ENCODE measurements at regions not wholly inside any gene's neighbourhood (a gene's known extent, or its start where the extent isn't known, plus 50 kb on each side); places are given as distances from the start of the nearest gene placed in this dataset.

DNA sequence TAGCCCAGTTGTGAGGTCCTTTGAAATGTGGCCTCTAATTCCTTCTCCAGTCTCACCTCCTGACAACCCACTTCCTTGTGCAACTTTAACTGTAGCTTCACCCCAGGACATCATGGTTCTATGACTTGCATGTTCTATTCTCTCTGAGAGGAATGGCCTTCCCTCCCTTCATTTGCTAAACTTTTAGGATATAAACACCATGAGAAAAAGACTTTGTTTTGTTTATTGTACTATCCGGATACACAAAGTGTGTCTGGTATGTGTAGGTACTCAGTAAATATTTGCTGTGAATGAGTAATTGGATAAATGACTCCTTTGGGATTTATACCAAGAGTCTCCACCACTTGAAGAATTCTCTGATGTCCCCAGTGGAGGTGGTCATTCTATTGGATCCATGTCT is 547.6 kb downstream of the INSC start:
- H3K4me1 ChIP-seq (replicated peaks in 1 of 2): peaks cover 14 to 24% of the 10 kb centered on the region in 2 donors
- H3K9me3 ChIP-seq (replicated peaks in 1 of 3): no peaks in the 10 kb centered on the region
- intact Hi-C loops (cut with DNase I): no loop called here
- no peak overlapping the region for H3K27ac ChIP-seq
- WGBS, 4 donors: 91 to 96% (median 92%) methylated on average over 1 of the region's 1 CpG
- DNase-seq: no peak
- H3K36me3 ChIP-seq (replicated peaks in 1 of 2): no peaks in the 10 kb centered on the region
- H3K27me3 ChIP-seq: no peaks in the 10 kb centered on the region
- TF ChIP-seq POLR2A (IDR thresholded peaks at IDR 0.05): no peak
- TF ChIP-seq, protein P1, sequence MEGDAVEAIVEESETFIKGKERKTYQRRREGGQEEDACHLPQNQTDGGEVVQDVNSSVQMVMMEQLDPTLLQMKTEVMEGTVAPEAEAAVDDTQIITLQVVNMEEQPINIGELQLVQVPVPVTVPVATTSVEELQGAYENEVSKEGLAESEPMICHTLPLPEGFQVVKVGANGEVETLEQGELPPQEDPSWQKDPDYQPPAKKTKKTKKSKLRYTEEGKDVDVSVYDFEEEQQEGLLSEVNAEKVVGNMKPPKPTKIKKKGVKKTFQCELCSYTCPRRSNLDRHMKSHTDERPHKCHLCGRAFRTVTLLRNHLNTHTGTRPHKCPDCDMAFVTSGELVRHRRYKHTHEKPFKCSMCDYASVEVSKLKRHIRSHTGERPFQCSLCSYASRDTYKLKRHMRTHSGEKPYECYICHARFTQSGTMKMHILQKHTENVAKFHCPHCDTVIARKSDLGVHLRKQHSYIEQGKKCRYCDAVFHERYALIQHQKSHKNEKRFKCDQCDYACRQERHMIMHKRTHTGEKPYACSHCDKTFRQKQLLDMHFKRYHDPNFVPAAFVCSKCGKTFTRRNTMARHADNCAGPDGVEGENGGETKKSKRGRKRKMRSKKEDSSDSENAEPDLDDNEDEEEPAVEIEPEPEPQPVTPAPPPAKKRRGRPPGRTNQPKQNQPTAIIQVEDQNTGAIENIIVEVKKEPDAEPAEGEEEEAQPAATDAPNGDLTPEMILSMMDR (IDR thresholded peaks at IDR 0.05): no peak
- no peak overlapping the region for H3K4me3 ChIP-seq

DNA sequence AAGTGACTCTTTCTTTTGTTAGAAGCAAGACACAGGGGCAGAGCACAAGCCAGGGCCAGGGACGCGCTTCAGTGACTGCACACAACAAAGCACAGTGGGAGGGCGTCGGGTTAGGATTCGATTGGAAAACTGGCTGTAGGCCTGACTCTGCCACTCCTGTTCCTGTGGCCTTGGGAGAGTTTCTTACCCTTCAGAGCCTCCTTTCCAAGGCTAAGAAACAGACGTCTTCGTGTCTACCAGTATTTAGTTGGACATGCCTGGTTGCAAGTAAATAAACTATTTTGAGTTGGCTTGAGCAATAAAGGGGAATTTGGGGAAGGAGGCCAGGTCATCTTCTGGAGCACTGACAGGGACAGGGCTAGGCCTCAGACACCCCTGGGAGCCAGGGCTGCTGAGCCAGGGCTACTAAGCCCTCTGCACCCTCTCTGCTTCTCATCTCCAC is 549.1 kb downstream of the INSC start:
- WGBS, 4 donors: 40 to 49% (median 44%) methylated on average over 7 of the region's 7 CpGs
- Histone ChIP-seq H3K27ac (peak overlapping the region in 1 of 5 donors; percentile 17), H3K9me3 (replicated peaks in 1 of 3) (no peaks in the 10 kb centered on the region), H3K4me3 (no peak overlapping the region), H3K27me3 (no peaks in the 10 kb centered on the region), H3K36me3 (replicated peaks in 1 of 2) (no peaks in the 10 kb centered on the region), H3K4me1 (replicated peaks in 1 of 2) (peaks cover 14 to 24% of the 10 kb centered on the region in 2 donors)
- TF ChIP-seq, protein P1 (IDR thresholded peaks at IDR 0.05): no peak
- TF ChIP-seq POLR2A (IDR thresholded peaks at IDR 0.05): no peak
- DNase-seq: peak in 3 of 7 donors; percentile 13 to 29 (median 26)
- intact Hi-C loops (cut with DNase I): no loop called here

DNA sequence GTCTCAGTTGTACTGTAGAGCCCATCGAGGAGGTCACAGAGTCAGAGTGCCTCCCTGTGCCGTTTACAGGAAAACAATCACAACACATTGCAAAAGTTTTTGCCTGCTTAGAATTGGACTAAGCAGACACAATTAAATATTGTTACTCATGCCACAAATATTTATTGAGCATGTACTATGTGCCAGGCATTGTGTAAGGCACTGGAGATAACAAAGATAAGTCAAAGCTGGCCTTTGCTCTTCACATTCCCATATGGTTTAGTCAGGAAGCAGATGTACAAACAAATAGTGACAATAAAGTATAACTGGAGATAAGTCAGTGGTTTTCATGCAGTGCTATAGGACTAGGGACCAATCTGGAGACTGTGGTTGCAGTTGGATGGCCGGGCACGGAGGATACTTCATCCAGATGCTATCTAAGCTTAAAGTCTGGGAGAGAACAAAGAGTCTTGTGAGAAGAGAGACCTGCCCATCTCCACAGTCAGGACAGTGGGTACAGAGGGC is 550.7 kb downstream of the INSC start:
- no peaks in the 10 kb centered on the region for H3K36me3 ChIP-seq (replicated peaks in 1 of 2)
- H3K9me3 ChIP-seq (replicated peaks in 1 of 3): no peaks in the 10 kb centered on the region
- H3K27me3 ChIP-seq: no peaks in the 10 kb centered on the region
- TF ChIP-seq, protein P1 (IDR thresholded peaks at IDR 0.05): no peak
- no peak for TF ChIP-seq POLR2A (IDR thresholded peaks at IDR 0.05)
- WGBS, 4 donors: 54 to 64% (median 58%) methylated on average over 4 of the region's 4 CpGs
- DNase-seq: peak in 5 of 7 donors; percentile 31 to 70 (median 55)
- H3K4me3 ChIP-seq: no peak overlapping the region
- intact Hi-C loops (cut with DNase I): no loop called here
- H3K4me1 ChIP-seq (replicated peaks in 1 of 2): peaks cover 14 to 24% of the 10 kb centered on the region in 2 donors
- peak overlapping the region in 1 of 5 donors; percentile 59 for H3K27ac ChIP-seq

DNA sequence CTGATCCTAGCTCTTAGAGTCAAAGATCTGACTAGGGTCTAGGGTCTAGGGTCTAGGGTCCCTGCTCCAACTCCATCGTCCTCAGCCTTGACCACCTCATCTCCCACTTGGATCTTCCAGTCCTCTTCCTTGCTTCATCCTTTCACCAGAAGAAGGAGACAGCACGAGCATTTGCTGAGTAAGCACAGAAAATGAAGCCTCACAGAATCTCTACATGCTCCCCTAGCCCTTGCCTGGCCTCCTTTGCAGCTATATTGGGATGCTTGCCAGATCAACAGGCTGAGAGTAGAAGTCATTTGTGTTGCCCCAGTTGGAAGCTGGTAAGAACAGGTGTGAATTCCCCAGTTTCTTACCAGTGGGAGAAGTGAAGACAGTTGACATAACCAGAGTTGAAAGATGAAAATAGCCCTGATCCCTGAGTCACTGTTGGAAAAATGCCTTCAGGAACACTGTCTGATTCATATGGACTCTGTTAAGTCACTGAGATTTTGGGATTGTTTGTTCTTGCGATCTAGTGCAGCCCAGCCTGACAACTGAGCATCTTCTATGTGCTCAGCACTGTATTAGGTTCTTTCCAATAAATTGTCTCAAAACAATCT is 552.5 kb downstream of the INSC start:
- Histone ChIP-seq H3K27ac (no peak overlapping the region), H3K9me3 (replicated peaks in 1 of 3) (no peaks in the 10 kb centered on the region), H3K4me1 (replicated peaks in 1 of 2) (peaks cover 14 to 24% of the 10 kb centered on the region in 2 donors), H3K36me3 (replicated peaks in 1 of 2) (no peaks in the 10 kb centered on the region), H3K27me3 (no peaks in the 10 kb centered on the region), H3K4me3 (no peak overlapping the region)
- DNase-seq: no peak
- TF ChIP-seq, protein P1 (IDR thresholded peaks at IDR 0.05): no peak
- TF ChIP-seq POLR2A (IDR thresholded peaks at IDR 0.05): no peak
- intact Hi-C loops (cut with DNase I): no loop called here
- 87 to 93% (median 90%) methylated on average over 3 of the region's 3 CpGs for WGBS, 4 donors
